HCT116 (cell line): ENCODE measurements at regions not wholly inside any gene's neighbourhood (a gene's known extent, or its start where the extent isn't known, plus 50 kb on each side); places are given as distances from the start of the nearest gene placed in this dataset.
"Not testable (repeated sequence)": the region's sequence is repeated elsewhere in the genome, so short reads cannot be mapped to it uniquely, and the experiment has no call there.

Experiments
- ATAC-seq: fragments of 200-7000 bp; cut with Tn5 transposase; 2 replicates; pipeline ENCODE4 v1.9.1; 2020; ENCODE audit warnings: mild to moderate bottlenecking, moderate library complexity
- BruUV-seq: library from RNA; stranded (reverse); fragments of 400-500 nt; replicated peaks from 2 replicates; lab custom pipeline; 2021; lab: Mats Ljungman, UMichigan
- CTCF ChIA-PET: fragments of 300-600 bp; sonication (Branson Sonifier 250); formaldehyde crosslinking; loops from one replicate; lab custom pipeline; 2021; ENCODE audit warnings: antibody characterized with exemption; lab: Charles Lee
- POLR2A ChIA-PET: fragments of 300-600, 350-600 bp; sonication (Branson Sonifier 250); formaldehyde crosslinking; loops from one replicate; lab custom pipeline; 2021; ENCODE audit warnings: antibody characterized with exemption; lab: Charles Lee
- RAD21 ChIA-PET, 2 experiments: fragments of 300-600 bp; sonication (Branson Sonifier 250); formaldehyde crosslinking; loops; one replicate each; lab custom pipeline; 2023; ENCODE audit warnings: low total read pairs in 2 of 2; ENCODE audit not compliant: uncharacterized antibody in 2 of 2, unreplicated experiment in 2 of 2, low non-redundant PET in 1 of 2; lab: Charles Lee
- DNase-seq: peaks from one replicate; pipeline ENCODE4 v3.0.0-alpha.2; 2010; ENCODE audit warnings: low read depth, low spot score
- H2AFZ ChIP-seq: fragments of 200-600 bp; shearing (Covaris generic), sonication (generic); 2 replicates; pipeline ENCODE4 v1.6.1; 2017; ENCODE audit warnings: low read depth, mixed run types, mixed read lengths, antibody characterized with exemption, low read length; ENCODE audit not compliant: poor library complexity, severe bottlenecking
- H3K27ac ChIP-seq: 2 replicates; pipeline ENCODE4 v1.5.1; 2012; ENCODE audit warnings: low read depth, low read length
- H3K27me3 ChIP-seq: fragments of 200-600 bp; sonication (generic); 2 replicates; pipeline ENCODE4 v1.6.1; 2016; ENCODE audit warnings: mixed run types, low read length, mixed read lengths; ENCODE audit not compliant: insufficient read depth
- H3K36me3 ChIP-seq, 2 experiments: fragments of 200-500 bp in 1 of 2; fragments of 200-600 bp in 1 of 2; sonication (Bioruptor generic) in 1 of 2; sonication (generic) in 1 of 2; 2 replicates each; pipeline versions ENCODE4 v1.5.1 to v1.6.1; 2014 to 2016; ENCODE audit warnings: low read length in 2 of 2, inconsistent platforms in 1 of 2, mixed read lengths in 1 of 2, mixed run types in 1 of 2; ENCODE audit not compliant: insufficient read depth in 2 of 2, control insufficient read depth in 1 of 2
- H3K4me1 ChIP-seq, 2 experiments: fragments of 200-600 bp in 1 of 2; sonication (generic) in 1 of 2; 2 replicates each; pipeline versions ENCODE4 v1.5.1 to v1.6.1; 2012 to 2017; ENCODE audit warnings: low read length in 2 of 2, inconsistent platforms in 1 of 2, mild to moderate bottlenecking in 1 of 2, mixed read lengths in 1 of 2, mixed run types in 1 of 2, moderate library complexity in 1 of 2; ENCODE audit not compliant: insufficient read depth in 2 of 2, control insufficient read depth in 1 of 2
- H3K4me2 ChIP-seq: fragments of 200-600 bp; sonication (generic); 2 replicates; pipeline ENCODE4 v1.6.1; 2017; ENCODE audit warnings: mixed run types, low read length, mixed read lengths
- H3K4me3 ChIP-seq, 2 experiments: fragments of 200-600 bp in 1 of 2; sonication (generic) in 1 of 2; replicated peaks in 1 of 2; 2 replicates each; pipeline ENCODE4 v1.5.1; 2011 to 2016; ENCODE audit warnings: low read length in 2 of 2, control low read depth in 1 of 2, low read depth in 1 of 2, mild to moderate bottlenecking in 1 of 2, mixed read lengths in 1 of 2, mixed run types in 1 of 2
- H3K79me2 ChIP-seq: fragments of 200-600 bp; sonication (generic); 2 replicates; pipeline ENCODE4 v1.6.1; 2017; ENCODE audit warnings: mild to moderate bottlenecking, mixed run types, low read length, moderate library complexity, mixed read lengths; ENCODE audit not compliant: insufficient read depth
- H3K9ac ChIP-seq: fragments of 200-600 bp; sonication (generic); 2 replicates; pipeline ENCODE4 v1.6.1; 2016; ENCODE audit warnings: low read length, mixed read lengths
- H3K9me2 ChIP-seq: fragments of 200-600 bp; sonication (generic), shearing (Covaris generic); 2 replicates; pipeline ENCODE4 v1.6.1; 2017; ENCODE audit warnings: mixed run types, mild to moderate bottlenecking, moderate library complexity; ENCODE audit not compliant: insufficient read depth
- H3K9me3 ChIP-seq, 2 experiments: fragments of 200-500 bp in 1 of 2; fragments of 200-600 bp in 1 of 2; sonication (Bioruptor generic) in 1 of 2; sonication (generic) in 1 of 2; 2 replicates each; pipeline ENCODE4 v1.6.1; 2014 to 2017; ENCODE audit warnings: low read length in 2 of 2, mixed read lengths in 2 of 2, inconsistent platforms in 1 of 2, low read depth in 1 of 2, mild to moderate bottlenecking in 1 of 2, mixed run types in 1 of 2, moderate library complexity in 1 of 2; ENCODE audit not compliant: control insufficient read depth in 1 of 2, insufficient read depth in 1 of 2
- H4K20me1 ChIP-seq: fragments of 200-600 bp; sonication (generic), shearing (Covaris generic); 2 replicates; pipeline ENCODE4 v1.6.1; 2017; ENCODE audit warnings: mixed run types, mild to moderate bottlenecking, moderate library complexity; ENCODE audit not compliant: insufficient read depth
- ATF3 ChIP-seq: IDR thresholded peaks from 2 replicates; pipeline ENCODE4 v1.6.1; 2012
- CBX3 ChIP-seq: IDR thresholded peaks from 2 replicates; pipeline ENCODE4 v1.6.1; 2012; ENCODE audit warnings: low read depth
- CEBPB ChIP-seq: IDR thresholded peaks from 2 replicates; pipeline ENCODE4 v1.6.1; 2012; ENCODE audit warnings: low read depth
- CTCF ChIP-seq, 3 experiments: fragments of 200-600 bp in 1 of 3; sonication (generic) in 1 of 3; IDR thresholded peaks in 2 of 3; conservative IDR thresholded peaks in 1 of 3; 2 replicates each; pipeline ENCODE4 v1.5.1; 2012 to 2017; ENCODE audit warnings: low read depth in 2 of 3, low read length in 2 of 3, antibody characterized with exemption in 1 of 3, borderline replicate concordance in 1 of 3, control low read depth in 1 of 3, mild to moderate bottlenecking in 1 of 3, mixed read lengths in 1 of 3, mixed run types in 1 of 3, moderate library complexity in 1 of 3; ENCODE audit not compliant: insufficient read depth in 1 of 3
- JUND ChIP-seq: IDR thresholded peaks from 2 replicates; pipeline ENCODE4 v1.6.1; 2012
- POLR2A ChIP-seq: IDR thresholded peaks from 2 replicates; pipeline ENCODE4 v1.7.0; 2011; ENCODE audit warnings: borderline replicate concordance; ENCODE audit not compliant: insufficient read depth, insufficient read length; ENCODE audit errors: extremely low read depth
- RAD21 ChIP-seq: IDR thresholded peaks from 2 replicates; pipeline ENCODE4 v1.6.1; 2012; ENCODE audit warnings: low read depth, mild to moderate bottlenecking
- TCF7L2 ChIP-seq: IDR thresholded peaks from 2 replicates; pipeline ENCODE4 v1.7.0; 2011; ENCODE audit warnings: borderline replicate concordance, inconsistent platforms; ENCODE audit not compliant: insufficient read depth, insufficient read length; ENCODE audit errors: extremely low read depth
- YY1 ChIP-seq: IDR thresholded peaks from 2 replicates; pipeline ENCODE4 v1.6.1; 2011; ENCODE audit warnings: low read length, low read depth, moderate library complexity, mild to moderate bottlenecking; ENCODE audit not compliant: insufficient replicate concordance; ENCODE audit errors: extremely low read depth
- intact Hi-C: fragments of 100-400 bp; cut with micrococcal nuclease; formaldehyde crosslinking; loops from 2 replicates; pipeline ENCODE4 v1.10.0; 2022

- Histone ChIP-seq H3K4me2 (no peak overlapping the region), H3K9me3 (no peaks in the 10 kb centered on the region), H3K4me1 (peaks cover 3 to 8% of the 10 kb centered on the region in 2 experiments; a peak in 1 of 4 replicates), H3K79me2 (no peaks in the 10 kb centered on the region), H2AFZ (no peak overlapping the region), H4K20me1 (no peaks in the 10 kb centered on the region), H3K4me3 (no peak overlapping the region), H3K36me3 (no peaks in the 10 kb centered on the region), H3K9ac (no peak overlapping the region), H3K27me3 (no peaks in the 10 kb centered on the region), H3K27ac (no peak overlapping the region), H3K9me2 (no peaks in the 10 kb centered on the region)
- TF ChIP-seq TCF7L2: no peak
- no peak for TF ChIP-seq CBX3
- no peak for TF ChIP-seq CEBPB
- no peak for TF ChIP-seq POLR2A
- TF ChIP-seq JUND: no peak
- TF ChIP-seq ATF3: no peak
- TF ChIP-seq YY1: no peak
- DNase-seq (no peak), ATAC-seq (no peak)
- intact Hi-C loops: no loop called here
- no TSS peak for BruUV-seq
- ChIA-PET CTCF (no interaction called here), RAD21 (no interaction called here), POLR2A (no interaction called here)
These were observed 115.4 kb downstream of the MRPL57 start for GRCh38 chr13:21291840-21292239.

GRCh38 chr13:21296991-21297390 lies 120.5 kb downstream of the MRPL57 start:
- peak; percentile 48 to 51 (median 51); a peak in 5 of 6 replicates for TF ChIP-seq CTCF (IDR thresholded peaks at IDR 0.05 in 2 of 3, conservative IDR thresholded peaks at IDR 0.05 in 1 of 3; ENCODE audit: borderline replicate concordance in 1 of 3, insufficient read depth in 1 of 3, low read depth in 2 of 3, low read length in 2 of 3)
- peak; percentile 71 for TF ChIP-seq RAD21

More at GRCh38 chr13:21296991-21297390, 120.5 kb downstream of the MRPL57 start:
- ChIA-PET CTCF (interaction anchor here (0.8 to 2.9 kb wide), 10 partner anchors 8 to 353 kb away, joined by 3 to 31 read pairs (median 6); partner anchors contain the start of genes MRPL57, SKA3 and ZDHHC20), RAD21 (interaction anchor here in 1 of 2 experiments (0.8 kb wide), 1 partner anchor 180 kb away, joined by 5 read pairs; no protein-coding TSS in a partner anchor)
- BruUV-seq, H4K20me1 ChIP-seq, H3K9me3 ChIP-seq, H3K9ac ChIP-seq, H3K36me3 ChIP-seq, POLR2A ChIA-PET, H3K27me3 ChIP-seq, H3K9me2 ChIP-seq: not testable (repeated sequence)
- peaks cover 16 to 23% of the 10 kb centered on the region in 2 experiments for H3K4me1 ChIP-seq
- intact Hi-C loops: loop anchor here (1.0 to 5.0 kb wide), 4 partner anchors 160 to 354 kb away; partner anchors contain the start of genes MICU2 and ZDHHC20
- peak overlapping the region in 1 of 2 experiments; percentile 88; a peak in 3 of 4 replicates for H3K4me3 ChIP-seq
- H3K27ac ChIP-seq: peak overlapping the region; percentile 59; the same call in 1 of the 2 replicates
- DNase-seq: peak; percentile 39
- peak overlapping the region; percentile 100 for H2AFZ ChIP-seq
- H3K79me2 ChIP-seq: peaks cover 32% of the 10 kb centered on the region
- peak overlapping the region; percentile 80 for H3K4me2 ChIP-seq
- peak; percentile 72 for ATAC-seq
